Aorta (tissue), 5 donors: ENCODE measurements at regions not wholly inside any gene's neighbourhood (a gene's known extent, or its start where the extent isn't known, plus 50 kb on each side); places are given as distances from the start of the nearest gene placed in this dataset.

Source experiments
- ATAC-seq: fragments of 200-7000 bp; cut with Tn5 transposase; one replicate; pipeline ENCODE4 v1.9.1; 2022; ENCODE audit warnings: moderate library complexity; ENCODE audit not compliant: low FRiP score
- DNase-seq, 2 donors: peaks; one replicate each; pipeline ENCODE4 v3.0.0-alpha.2; 2020
- H3K27ac ChIP-seq, 2 donors: one replicate each; pipeline ENCODE4 v1.5.1; 2013; ENCODE audit warnings: low read length in 2 of 2, mild to moderate bottlenecking in 2 of 2, moderate library complexity in 2 of 2, control low read depth in 1 of 2, inconsistent platforms in 1 of 2, low read depth in 1 of 2
- H3K27me3 ChIP-seq, 2 donors: one replicate each; pipeline ENCODE4 v1.6.1; 2013; ENCODE audit warnings: control low read depth in 1 of 2, low read length in 1 of 2, mild to moderate bottlenecking in 1 of 2, moderate library complexity in 1 of 2; ENCODE audit not compliant: insufficient read depth in 2 of 2, control insufficient read depth in 1 of 2
- H3K36me3 ChIP-seq, 2 donors: one replicate each; pipeline ENCODE4 v1.6.1; 2013; ENCODE audit warnings: control low read depth in 1 of 2, low read length in 1 of 2, mild to moderate bottlenecking in 1 of 2; ENCODE audit not compliant: insufficient read depth in 2 of 2, control insufficient read depth in 1 of 2
- H3K4me1 ChIP-seq, 2 donors: one replicate each; pipeline ENCODE4 v1.6.1; 2013; ENCODE audit warnings: low read length in 2 of 2, control low read depth in 1 of 2, mild to moderate bottlenecking in 1 of 2, moderate library complexity in 1 of 2; ENCODE audit not compliant: insufficient read depth in 2 of 2, control insufficient read depth in 1 of 2
- H3K4me3 ChIP-seq, 2 donors: one replicate each; pipeline ENCODE4 v1.5.1; 2013; ENCODE audit warnings: low read length in 2 of 2, control low read depth in 1 of 2, mild to moderate bottlenecking in 1 of 2
- H3K9me3 ChIP-seq: one replicate; pipeline ENCODE4 v1.6.1; 2013; ENCODE audit warnings: mild to moderate bottlenecking, low read length; ENCODE audit not compliant: control insufficient read depth
- WGBS, 2 donors: extraction: QIAGEN DNeasy Blood & Tissue Kit; methylation state at CpG; one replicate each; pipeline ENCODE4 v1.1.7; 2013; 5-methylcytosine and 5-hydroxymethylcytosine counted together
- intact Hi-C, 2 donors: fragments of 100-400 bp; cut with DNase I; formaldehyde crosslinking; loops; one replicate each; pipeline versions ENCODE4 v1.14.2 to v1.15.0; 2022
- donor health status: healthy with polysubstance abuse.
- donor health status: Bipolar disorder and iron deficiency.
- donor health status: DM: no; HTN: no; CAD: no.
- donor health status: DM: no; HTN: no; CAD: no.
- donor health status: DM: yes; HTN: yes; CAD: no.

- Histone ChIP-seq H3K27me3 (no peaks in the 10 kb centered on the region), H3K36me3 (no peaks in the 10 kb centered on the region), H3K4me1 (no peaks in the 10 kb centered on the region), H3K27ac (no peak overlapping the region), H3K4me3 (no peak overlapping the region), H3K9me3 (peaks cover 1% of the 10 kb centered on the region)
- no peak for DNase-seq
- intact Hi-C loops: no loop called here
- ATAC-seq: peak; percentile 19
- WGBS, 2 donors: 86 to 96% methylated on average over 4 of the region's 4 CpGs
Observed at GRCh38 chr2:123935405-123935804, 89.7 kb upstream of the CNTNAP5 start.

- H3K36me3 ChIP-seq: no peaks in the 10 kb centered on the region
- intact Hi-C loops: no loop called here
- 76 to 84% methylated on average over 2 of the region's 2 CpGs for WGBS, 2 donors
- DNase-seq: no peak
- H3K4me1 ChIP-seq: no peaks in the 10 kb centered on the region
- H3K27me3 ChIP-seq: no peaks in the 10 kb centered on the region
- no peak overlapping the region for H3K27ac ChIP-seq
- H3K4me3 ChIP-seq: no peak overlapping the region
- ATAC-seq: no peak
- H3K9me3 ChIP-seq: no peaks in the 10 kb centered on the region
Observed at GRCh38 chr2:123953846-123954245, 71.2 kb upstream of the CNTNAP5 start.

- no peak for ATAC-seq
- WGBS, 2 donors: 51 to 66% methylated on average over 4 of the region's 4 CpGs
- DNase-seq: no peak
- H3K36me3 ChIP-seq: no peaks in the 10 kb centered on the region
- intact Hi-C loops: no loop called here
- no peak overlapping the region for H3K27ac ChIP-seq
- H3K9me3 ChIP-seq: no peaks in the 10 kb centered on the region
- no peaks in the 10 kb centered on the region for H3K27me3 ChIP-seq
- no peaks in the 10 kb centered on the region for H3K4me1 ChIP-seq
- no peak overlapping the region for H3K4me3 ChIP-seq
Observed at GRCh38 chr2:123958011-123958410, 67.1 kb upstream of the CNTNAP5 start.

- ATAC-seq: no peak
- intact Hi-C loops: no loop called here
- no peak overlapping the region for H3K27ac ChIP-seq
Observed at GRCh38 chr2:123961576-123961975, 63.5 kb upstream of the CNTNAP5 start.

GRCh38 chr2:123971564-123972318 is 53.3 kb upstream of the CNTNAP5 start:
- WGBS, 2 donors: 66 to 71% methylated on average over 8 of the region's 8 CpGs
- Histone ChIP-seq H3K4me1 (no peaks in the 10 kb centered on the region), H3K36me3 (no peaks in the 10 kb centered on the region), H3K4me3 (no peak overlapping the region), H3K27ac (no peak overlapping the region), H3K9me3 (peaks cover 2% of the 10 kb centered on the region), H3K27me3 (no peaks in the 10 kb centered on the region)
- DNase-seq (no peak), ATAC-seq (no peak)
- intact Hi-C loops: no loop called here

More at GRCh38 chr2:123961576-123961975, 63.5 kb upstream of the CNTNAP5 start:
- H3K9me3 ChIP-seq: no peaks in the 10 kb centered on the region
- H3K4me3 ChIP-seq: no peak overlapping the region
- H3K27me3 ChIP-seq: no peaks in the 10 kb centered on the region
- H3K4me1 ChIP-seq: no peaks in the 10 kb centered on the region
- no peaks in the 10 kb centered on the region for H3K36me3 ChIP-seq
- DNase-seq: no peak
